Lower lobe of right lung (tissue), 2 donors: ENCODE measurements at regions not wholly inside any gene's neighbourhood (a gene's known extent, or its start where the extent isn't known, plus 50 kb on each side); places are given as distances from the start of the nearest gene placed in this dataset.
A peak's percentile ranks its signal among the peaks of the same experiment; 100 is the strongest.

Experiments used
- ATAC-seq, 2 donors: fragments of 200-7000 bp; cut with Tn5 transposase; one replicate each; pipeline ENCODE4 v1.9.1; 2020 to 2022; ENCODE audit warnings: mild to moderate bottlenecking in 2 of 2, moderate library complexity in 2 of 2
- DNase-seq: peaks from one replicate; pipeline ENCODE4 v3.0.0-alpha.2; 2020
- H3K27ac ChIP-seq: fragments of 200-600 bp; one replicate; pipeline ENCODE4 v1.8.0; 2022
- H3K27me3 ChIP-seq: fragments of 200-600 bp; one replicate; pipeline ENCODE4 v1.8.0; 2022; ENCODE audit warnings: low read depth
- H3K36me3 ChIP-seq: fragments of 200-600 bp; one replicate; pipeline ENCODE4 v1.8.0; 2022; ENCODE audit warnings: mild to moderate bottlenecking
- H3K4me1 ChIP-seq: fragments of 200-600 bp; one replicate; pipeline ENCODE4 v1.8.0; 2022
- H3K4me3 ChIP-seq: fragments of 200-600 bp; one replicate; pipeline ENCODE4 v1.8.0; 2022; ENCODE audit warnings: mild to moderate bottlenecking
- H3K9me3 ChIP-seq: fragments of 200-600 bp; one replicate; pipeline ENCODE4 v1.8.0; 2022
- CTCF ChIP-seq: fragments of 200-600 bp; IDR thresholded peaks from one replicate; pipeline ENCODE4 v1.8.0; 2022; ENCODE audit warnings: antibody characterized with exemption, mild to moderate bottlenecking
- intact Hi-C: fragments of 100-400 bp; cut with DNase I; formaldehyde crosslinking; loops from one replicate; pipeline ENCODE4 v1.11.0; 2022
- donor health status: DM: no; HTN: yes; CAD: no; lungs with severe emphysema.

GRCh38 chr5:6806668-6807067, 93.4 kb downstream of the TENT4A start:
- TF ChIP-seq CTCF: no peak
- Histone ChIP-seq H3K9me3 (peaks cover 5% of the 10 kb centered on the region), H3K4me1 (no peaks in the 10 kb centered on the region), H3K27me3 (no peaks in the 10 kb centered on the region), H3K4me3 (no peak overlapping the region), H3K36me3 (no peaks in the 10 kb centered on the region), H3K27ac (no peak overlapping the region)
- DNase-seq (no peak), ATAC-seq (no peak)
- intact Hi-C loops: no loop called here

GRCh38 chr5:6808462-6808861, 95.2 kb downstream of the TENT4A start:
- intact Hi-C loops: no loop called here
- no peak for DNase-seq
- H3K27me3 ChIP-seq: no peaks in the 10 kb centered on the region
- H3K4me1 ChIP-seq: peaks cover 4% of the 10 kb centered on the region
- no peak overlapping the region for H3K4me3 ChIP-seq
- ATAC-seq: no peak
- H3K36me3 ChIP-seq: no peaks in the 10 kb centered on the region
- no peak for TF ChIP-seq CTCF
- peaks cover 5% of the 10 kb centered on the region for H3K9me3 ChIP-seq
- no peak overlapping the region for H3K27ac ChIP-seq

- Histone ChIP-seq H3K9me3 (peaks cover 5% of the 10 kb centered on the region), H3K4me1 (peaks cover 4% of the 10 kb centered on the region), H3K36me3 (no peaks in the 10 kb centered on the region), H3K4me3 (no peak overlapping the region), H3K27me3 (no peaks in the 10 kb centered on the region), H3K27ac (no peak overlapping the region)
- intact Hi-C loops: no loop called here
- DNase-seq: no peak
- no peak for TF ChIP-seq CTCF
- no peak for ATAC-seq
Observed at GRCh38 chr5:6810641-6811405, 97.6 kb downstream of the TENT4A start.

- DNase-seq (no peak), ATAC-seq (no peak)
- Histone ChIP-seq H3K27ac (no peak overlapping the region), H3K4me3 (no peak overlapping the region), H3K36me3 (no peaks in the 10 kb centered on the region), H3K4me1 (peaks cover 4% of the 10 kb centered on the region), H3K9me3 (no peaks in the 10 kb centered on the region), H3K27me3 (peaks cover under 1% of the 10 kb centered on the region)
- TF ChIP-seq CTCF: no peak
- intact Hi-C loops: no loop called here
Observed at GRCh38 chr5:6812091-6812490, 98.9 kb downstream of the TENT4A start.

- DNase-seq: no peak
- no peaks in the 10 kb centered on the region for H3K36me3 ChIP-seq
- intact Hi-C loops: no loop called here
- H3K27ac ChIP-seq: no peak overlapping the region
- TF ChIP-seq CTCF: no peak
- ATAC-seq: peak; percentile 86 to 91
- H3K9me3 ChIP-seq: no peaks in the 10 kb centered on the region
- H3K4me1 ChIP-seq: peaks cover 4% of the 10 kb centered on the region
- peaks cover 3% of the 10 kb centered on the region for H3K27me3 ChIP-seq
- no peak overlapping the region for H3K4me3 ChIP-seq
Observed at GRCh38 chr5:6812800-6813731, 99.8 kb downstream of the TENT4A start.
